IMR-90 (cell line): ENCODE measurements at regions not wholly inside any gene's neighbourhood (a gene's known extent, or its start where the extent isn't known, plus 50 kb on each side); places are given as distances from the start of the nearest gene placed in this dataset.

Experiments used
- ATAC-seq: fragments of 200-7000 bp; cut with Tn5 transposase; 2 replicates; pipeline ENCODE4 v1.9.1; 2020; ENCODE audit warnings: low read depth, mild to moderate bottlenecking, moderate library complexity
- BruUV-seq: library from RNA; stranded (reverse); fragments of 400-500 nt; replicated peaks from 2 replicates; lab custom pipeline; 2021; lab: Mats Ljungman, UMichigan
- CTCF ChIA-PET: fragments of 300-600 bp; formaldehyde crosslinking; extraction: SDS; loops from one replicate; lab custom pipeline; 2021; ENCODE audit warnings: antibody characterized with exemption; lab: Yijun Ruan, JAX
- POLR2A ChIA-PET: fragments of 300-600 bp; sonication (Branson Sonifier 250); formaldehyde crosslinking; loops from one replicate; lab custom pipeline; 2022; ENCODE audit warnings: antibody characterized with exemption; ENCODE audit not compliant: unreplicated experiment; lab: Charles Lee
- DNase-seq: peaks from one replicate; pipeline ENCODE4 v3.0.0; 2013
- H2AFZ ChIP-seq: replicated peaks from 2 replicates; pipeline ENCODE3; 2013; ENCODE audit warnings: low read length, mild to moderate bottlenecking; ENCODE audit not compliant: poor library complexity
- H2AK5ac ChIP-seq: 2 replicates; pipeline ENCODE4 v1.6.1; 2013; ENCODE audit warnings: low read depth, low read length, inconsistent platforms
- H2AK9ac ChIP-seq: replicated peaks from 2 replicates; pipeline ENCODE3; 2013; ENCODE audit warnings: mild to moderate bottlenecking, low read depth, low read length, moderate library complexity; ENCODE audit not compliant: poor library complexity
- H2BK120ac ChIP-seq: 2 replicates; pipeline ENCODE4 v1.6.1; 2013; ENCODE audit warnings: low read depth, low read length, inconsistent platforms
- H2BK15ac ChIP-seq: 3 replicates; pipeline ENCODE4 v1.6.1; 2013; ENCODE audit warnings: low read depth, low read length, inconsistent platforms
- H2BK20ac ChIP-seq: 2 replicates; pipeline ENCODE4 v1.6.1; 2013; ENCODE audit warnings: low read depth, mild to moderate bottlenecking, inconsistent platforms, low read length, moderate library complexity
- H2BK5ac ChIP-seq: 2 replicates; pipeline ENCODE4 v1.6.1; 2013; ENCODE audit warnings: mild to moderate bottlenecking, low read depth, low read length, inconsistent platforms; ENCODE audit not compliant: poor library complexity, severe bottlenecking
- H3K14ac ChIP-seq: replicated peaks from 2 replicates; pipeline ENCODE4 v1.6.1; 2013; ENCODE audit warnings: low read depth, low read length, inconsistent platforms
- H3K18ac ChIP-seq: 2 replicates; pipeline ENCODE4 v1.6.1; 2013; ENCODE audit warnings: low read depth, low read length, control low read depth
- H3K23ac ChIP-seq: 2 replicates; pipeline ENCODE4 v1.6.1; 2013; ENCODE audit warnings: low read depth, low read length, inconsistent platforms
- H3K27ac ChIP-seq: 2 replicates; pipeline ENCODE4 v1.5.1; 2013; ENCODE audit warnings: mild to moderate bottlenecking, control low read depth, low read length; ENCODE audit not compliant: insufficient read depth
- H3K27me3 ChIP-seq: 2 replicates; pipeline ENCODE4 v1.6.1; 2013; ENCODE audit warnings: low read length; ENCODE audit not compliant: control insufficient read depth, insufficient read depth
- H3K36me3 ChIP-seq: 2 replicates; pipeline ENCODE4 v1.6.1; 2013; ENCODE audit warnings: low read length, mixed read lengths; ENCODE audit not compliant: control insufficient read depth, insufficient read depth
- H3K4ac ChIP-seq: 2 replicates; pipeline ENCODE4 v1.6.1; 2013; ENCODE audit warnings: low read depth, low read length, inconsistent platforms
- H3K4me1 ChIP-seq: 2 replicates; pipeline ENCODE4 v1.6.1; 2013; ENCODE audit warnings: low read length, mixed read lengths; ENCODE audit not compliant: control insufficient read depth, insufficient read depth
- H3K4me2 ChIP-seq: 2 replicates; pipeline ENCODE4 v1.6.1; 2013; ENCODE audit warnings: low read depth, mild to moderate bottlenecking, control low read depth, low read length, moderate library complexity
- H3K4me3 ChIP-seq: 2 replicates; pipeline ENCODE4 v1.5.1; 2013; ENCODE audit warnings: low read depth, mild to moderate bottlenecking, control low read depth, low read length, moderate library complexity; ENCODE audit not compliant: insufficient read depth
- H3K56ac ChIP-seq: 2 replicates; pipeline ENCODE4 v1.6.1; 2013; ENCODE audit warnings: low read length, inconsistent platforms; ENCODE audit not compliant: insufficient read depth; ENCODE audit errors: extremely low read depth
- H3K79me1 ChIP-seq, 2 experiments: 2 replicates each; pipeline ENCODE4 v1.6.1; 2013; ENCODE audit warnings: low read length in 2 of 2, inconsistent platforms in 1 of 2, low read depth in 1 of 2
- H3K9ac ChIP-seq: 2 replicates; pipeline ENCODE4 v1.6.1; 2013; ENCODE audit warnings: low read depth, low read length, control low read depth
- H3K9me1 ChIP-seq: 2 replicates; pipeline ENCODE4 v1.6.1; 2013; ENCODE audit warnings: low read length, inconsistent platforms; ENCODE audit not compliant: insufficient read depth
- H3K9me3 ChIP-seq: 2 replicates; pipeline ENCODE4 v1.6.1; 2013; ENCODE audit warnings: low read length; ENCODE audit not compliant: control insufficient read depth, insufficient read depth
- H4K20me1 ChIP-seq: 2 replicates; pipeline ENCODE4 v1.6.1; 2013; ENCODE audit warnings: low read length, inconsistent platforms; ENCODE audit not compliant: insufficient read depth
- H4K5ac ChIP-seq: 2 replicates; pipeline ENCODE4 v1.6.1; 2013; ENCODE audit warnings: mild to moderate bottlenecking, low read depth, low read length, control low read depth
- H4K8ac ChIP-seq, 2 experiments: 2 replicates each; pipeline ENCODE4 v1.6.1; 2013; ENCODE audit warnings: low read depth in 2 of 2, low read length in 2 of 2, control low read depth in 1 of 2, inconsistent platforms in 1 of 2
- H4K91ac ChIP-seq: 2 replicates; pipeline ENCODE4 v1.6.1; 2013; ENCODE audit warnings: low read depth, low read length, inconsistent platforms; ENCODE audit not compliant: insufficient read depth
- BHLHE40 ChIP-seq: fragments of 150-350 bp; IDR thresholded peaks from 2 replicates; pipeline ENCODE4 v1.6.1; 2016; ENCODE audit warnings: mild to moderate bottlenecking, low read depth, low read length
- CEBPB ChIP-seq: IDR thresholded peaks from 2 replicates; pipeline ENCODE4 v1.6.1; 2012; ENCODE audit warnings: low read depth, low read length, improper control_type of control experiment
- CHD1 ChIP-seq: IDR thresholded peaks from 2 replicates; pipeline ENCODE4 v1.6.1; 2012; ENCODE audit warnings: low read depth, low read length, improper control_type of control experiment
- FOS ChIP-seq: fragments of 150-350 bp; IDR thresholded peaks from 2 replicates; pipeline ENCODE4 v1.6.1; 2016; ENCODE audit warnings: low read depth, low read length
- MAZ ChIP-seq: IDR thresholded peaks from 2 replicates; pipeline ENCODE4 v1.6.1; 2012; ENCODE audit warnings: low read depth, mild to moderate bottlenecking, low read length, improper control_type of control experiment, moderate library complexity, borderline replicate concordance
- MXI1 ChIP-seq: IDR thresholded peaks from 2 replicates; pipeline ENCODE4 v1.6.1; 2012; ENCODE audit warnings: low read depth, mild to moderate bottlenecking, low read length, moderate library complexity, borderline replicate concordance
- POLR2A ChIP-seq: IDR thresholded peaks from 2 replicates; pipeline ENCODE4 v1.6.1; 2012; ENCODE audit warnings: mild to moderate bottlenecking, low read depth, low read length
- RAD21 ChIP-seq: IDR thresholded peaks from 2 replicates; pipeline ENCODE4 v1.6.1; 2012; ENCODE audit warnings: low read length, improper control_type of control experiment
- RCOR1 ChIP-seq: IDR thresholded peaks from 2 replicates; pipeline ENCODE4 v1.6.1; 2012; ENCODE audit warnings: mild to moderate bottlenecking, low read length, improper control_type of control experiment; ENCODE audit not compliant: insufficient replicate concordance
- RFX5 ChIP-seq: IDR thresholded peaks from 2 replicates; pipeline ENCODE4 v1.8.0; 2012; ENCODE audit warnings: low read depth, mild to moderate bottlenecking, low read length, moderate library complexity
- SMC3 ChIP-seq: fragments of 150-350 bp; IDR thresholded peaks from 2 replicates; pipeline ENCODE4 v1.6.1; 2016; ENCODE audit warnings: low read depth, mild to moderate bottlenecking, antibody characterized with exemption, low read length, moderate library complexity
- WGBS, 2 experiments: methylation state at CpG; one replicate each; pipeline versions ENCODE4 v1.1.5 to v1.1.7; 2013; ENCODE audit warnings: missing lambda C conversion rate in 2 of 2; ENCODE audit not compliant: insufficient read length in 1 of 2; ENCODE audit errors: extremely low coverage in 2 of 2; 5-methylcytosine and 5-hydroxymethylcytosine counted together
- dilution Hi-C: fragments of 300-500 bp; cut with HindIII; formaldehyde crosslinking; loops from one replicate; pipeline ENCODE4 v1.14.3; 2018; ENCODE audit warnings: low sequenced_read_pairs; ENCODE audit not compliant: unreplicated experiment
- in situ Hi-C: fragments of 300-500 bp; cut with MboI; formaldehyde crosslinking; loops from 3 replicates; pipeline ENCODE4 v1.14.3; 2019; ENCODE audit warnings: low sequenced_read_pairs, inconsistent platforms, mixed read lengths
- intact Hi-C: fragments of 100-400 bp; cut with micrococcal nuclease; formaldehyde crosslinking; loops from 2 replicates; pipeline ENCODE4 v1.10.0; 2022
- TF ChIP-seq, protein P1 (sequence below): fragments of 150-350 bp; IDR thresholded peaks from 2 replicates; pipeline ENCODE4 v1.6.1; 2016; ENCODE audit warnings: low read depth, mild to moderate bottlenecking, low read length, moderate library complexity, borderline replicate concordance
- TF ChIP-seq, protein P2 (sequence below): conservative IDR thresholded peaks from 2 replicates; pipeline ENCODE4 v1.5.1; 2012; ENCODE audit warnings: mild to moderate bottlenecking, low read depth, low read length, improper control_type of control experiment

DNA sequence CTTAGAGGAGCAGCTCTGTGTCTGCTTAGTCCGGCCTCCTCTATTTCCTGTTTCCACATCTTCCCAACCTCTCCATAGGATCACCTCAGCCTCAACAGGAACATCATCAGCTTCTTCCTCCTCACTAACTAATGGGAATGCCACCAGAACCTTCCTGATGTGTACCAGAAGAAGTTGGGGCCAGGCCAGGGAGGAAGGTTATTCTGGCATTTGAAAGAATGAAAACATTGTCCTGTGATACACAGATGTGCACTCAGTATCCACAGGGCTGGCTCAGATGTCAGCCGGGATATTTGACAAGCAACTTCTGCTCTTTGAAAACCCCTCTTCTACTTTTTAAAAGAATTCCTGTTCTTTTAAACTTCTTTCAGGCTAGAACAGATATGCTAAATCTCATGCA, 63.6 kb downstream of the TMEM30B start:
- intact Hi-C loops: no loop called here
- in situ Hi-C loops: no loop called here
- no peaks in the 10 kb centered on the region for H3K27me3 ChIP-seq
- no peak overlapping the region for H3K56ac ChIP-seq
- no peak overlapping the region for H3K9ac ChIP-seq
- no CpG with 5 or more reads among the region's 2 CpGs for whole genome bisulfite sequencing, 2 experiments
- BruUV-seq: no TSS peak
- H4K5ac ChIP-seq: peak overlapping the region; percentile 6; the same call in 1 of the 2 replicates
- peak overlapping the region; percentile 8; the same call in 1 of the 2 replicates for H3K14ac ChIP-seq
- H3K9me1 ChIP-seq: peaks cover 10% of the 10 kb centered on the region; the same call in 1 of the 2 replicates
- ATAC-seq (peak; percentile 20; the same call in 1 of the 2 replicates), DNase-seq (no peak)
- H3K79me1 ChIP-seq: no peaks in the 10 kb centered on the region
- peak overlapping the region; percentile 7; the same call in 1 of the 2 replicates for H3K27ac ChIP-seq
- peak overlapping the region; percentile 71 for H3K4ac ChIP-seq
- H2AK5ac ChIP-seq: peak overlapping the region; percentile 85
- H4K8ac ChIP-seq: peak overlapping the region; percentile 18 to 38; a peak in 3 of 4 replicates
- 0 out of 2 replicates have a peak overlapping the region, but pooled peaks have one; percentile 33 for H3K23ac ChIP-seq
- H2AK9ac ChIP-seq: no peak overlapping the region
- 0 out of 2 replicates have a peak overlapping the region, but pooled peaks have one; percentile 3 for H4K91ac ChIP-seq
- peaks cover 33% of the 10 kb centered on the region for H3K4me1 ChIP-seq
- H2BK15ac ChIP-seq: peak overlapping the region; percentile 6; the same call in 2 of the 3 replicates
- H3K36me3 ChIP-seq: no peaks in the 10 kb centered on the region
- H3K9me3 ChIP-seq: no peaks in the 10 kb centered on the region
- dilution Hi-C loops: no loop called here
- CTCF ChIA-PET: no interaction called here
- H3K4me2 ChIP-seq: no peak overlapping the region
- peak overlapping the region; percentile 2 for H2AFZ ChIP-seq
- H4K20me1 ChIP-seq: no peaks in the 10 kb centered on the region
- H2BK5ac ChIP-seq: no peak overlapping the region
- TF ChIP-seq, protein P1, sequence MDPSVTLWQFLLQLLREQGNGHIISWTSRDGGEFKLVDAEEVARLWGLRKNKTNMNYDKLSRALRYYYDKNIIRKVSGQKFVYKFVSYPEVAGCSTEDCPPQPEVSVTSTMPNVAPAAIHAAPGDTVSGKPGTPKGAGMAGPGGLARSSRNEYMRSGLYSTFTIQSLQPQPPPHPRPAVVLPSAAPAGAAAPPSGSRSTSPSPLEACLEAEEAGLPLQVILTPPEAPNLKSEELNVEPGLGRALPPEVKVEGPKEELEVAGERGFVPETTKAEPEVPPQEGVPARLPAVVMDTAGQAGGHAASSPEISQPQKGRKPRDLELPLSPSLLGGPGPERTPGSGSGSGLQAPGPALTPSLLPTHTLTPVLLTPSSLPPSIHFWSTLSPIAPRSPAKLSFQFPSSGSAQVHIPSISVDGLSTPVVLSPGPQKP: no peak
- TF ChIP-seq POLR2A (no peak), RCOR1 (no peak), RFX5 (no peak), BHLHE40 (no peak), MXI1 (no peak), CHD1 (no peak), CEBPB (no peak), FOS (no peak), RAD21 (no peak), SMC3 (no peak), MAZ (no peak)
- TF ChIP-seq, protein P2, sequence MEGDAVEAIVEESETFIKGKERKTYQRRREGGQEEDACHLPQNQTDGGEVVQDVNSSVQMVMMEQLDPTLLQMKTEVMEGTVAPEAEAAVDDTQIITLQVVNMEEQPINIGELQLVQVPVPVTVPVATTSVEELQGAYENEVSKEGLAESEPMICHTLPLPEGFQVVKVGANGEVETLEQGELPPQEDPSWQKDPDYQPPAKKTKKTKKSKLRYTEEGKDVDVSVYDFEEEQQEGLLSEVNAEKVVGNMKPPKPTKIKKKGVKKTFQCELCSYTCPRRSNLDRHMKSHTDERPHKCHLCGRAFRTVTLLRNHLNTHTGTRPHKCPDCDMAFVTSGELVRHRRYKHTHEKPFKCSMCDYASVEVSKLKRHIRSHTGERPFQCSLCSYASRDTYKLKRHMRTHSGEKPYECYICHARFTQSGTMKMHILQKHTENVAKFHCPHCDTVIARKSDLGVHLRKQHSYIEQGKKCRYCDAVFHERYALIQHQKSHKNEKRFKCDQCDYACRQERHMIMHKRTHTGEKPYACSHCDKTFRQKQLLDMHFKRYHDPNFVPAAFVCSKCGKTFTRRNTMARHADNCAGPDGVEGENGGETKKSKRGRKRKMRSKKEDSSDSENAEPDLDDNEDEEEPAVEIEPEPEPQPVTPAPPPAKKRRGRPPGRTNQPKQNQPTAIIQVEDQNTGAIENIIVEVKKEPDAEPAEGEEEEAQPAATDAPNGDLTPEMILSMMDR: no peak
- H2BK120ac ChIP-seq: peak overlapping the region; percentile 79; the same call in 1 of the 2 replicates
- H2BK20ac ChIP-seq: peak overlapping the region; percentile 50; the same call in 1 of the 2 replicates
- POLR2A ChIA-PET: interaction anchor here (0.5 kb wide), 1 partner anchor 8 kb away, joined by 4 read pairs; no protein-coding TSS in a partner anchor
- no peak overlapping the region for H3K4me3 ChIP-seq
- H3K18ac ChIP-seq: peak overlapping the region; percentile 3; the same call in 1 of the 2 replicates
